Activated naive CD4-positive, alpha-beta T cell treated with anti-CD3 and anti-CD28 coated beads for 36 hours (primary cell): ENCODE measurements at regions not wholly inside any gene's neighbourhood (a gene's known extent, or its start where the extent isn't known, plus 50 kb on each side); places are given as distances from the start of the nearest gene placed in this dataset.

Experiments
- CTCF ChIA-PET: fragments of 350-600 bp; sonication (Branson Sonifier 250); formaldehyde crosslinking; loops from one replicate; lab custom pipeline; 2021; ENCODE audit warnings: antibody characterized with exemption; lab: Charles Lee
- DNase-seq: peaks from one replicate; pipeline ENCODE4 v3.0.0-alpha.2; 2020
- H3K27ac Mint-ChIP-seq: one replicate; pipeline ENCODE4 v1.8.0; 2021; ENCODE audit warnings: mild to moderate bottlenecking, mixed read lengths
- H3K27me3 Mint-ChIP-seq: one replicate; pipeline ENCODE4 v1.8.0; 2021; ENCODE audit warnings: low read depth, mixed read lengths
- H3K36me3 Mint-ChIP-seq: one replicate; pipeline ENCODE4 v1.8.0; 2021; ENCODE audit warnings: low read depth, mixed read lengths
- H3K4me1 Mint-ChIP-seq: one replicate; pipeline ENCODE4 v1.8.0; 2021; ENCODE audit warnings: low read depth, mixed read lengths
- H3K4me3 Mint-ChIP-seq: one replicate; pipeline ENCODE4 v1.8.0; 2021; ENCODE audit warnings: mild to moderate bottlenecking, moderate library complexity, mixed read lengths
- H3K9me3 Mint-ChIP-seq: one replicate; pipeline ENCODE4 v1.8.0; 2021; ENCODE audit warnings: mixed read lengths
- intact Hi-C: fragments of 100-400 bp; cut with micrococcal nuclease; formaldehyde crosslinking; loops from one replicate; pipeline ENCODE4 v1.15.1; 2023

GRCh38 chr2:48912110-48912509 is 156.6 kb upstream of the LHCGR start:
- Mint-ChIP-seq H3K4me1 (no peaks in the 10 kb centered on the region), H3K9me3 (no peaks in the 10 kb centered on the region), H3K27me3 (peaks cover 2% of the 10 kb centered on the region), H3K27ac (no peak overlapping the region), H3K36me3 (no peaks in the 10 kb centered on the region), H3K4me3 (no peak overlapping the region)
- DNase-seq = no peak
- CTCF ChIA-PET = no interaction called here
- intact Hi-C loops = no loop called here

GRCh38 chr2:48910961-48911360 is 155.4 kb upstream of the LHCGR start:
- no peaks in the 10 kb centered on the region for H3K9me3 Mint-ChIP-seq
- no peaks in the 10 kb centered on the region for H3K4me1 Mint-ChIP-seq
- no peak for DNase-seq
- H3K27ac Mint-ChIP-seq = no peak overlapping the region
- CTCF ChIA-PET = no interaction called here
- H3K36me3 Mint-ChIP-seq = no peaks in the 10 kb centered on the region
- intact Hi-C loops = no loop called here
- H3K27me3 Mint-ChIP-seq = peaks cover 2% of the 10 kb centered on the region
- no peak overlapping the region for H3K4me3 Mint-ChIP-seq

GRCh38 chr2:48906633-48907032 is 151.1 kb upstream of the LHCGR start:
- CTCF ChIA-PET = no interaction called here
- no peak overlapping the region for H3K27ac Mint-ChIP-seq
- intact Hi-C loops = no loop called here
- no peaks in the 10 kb centered on the region for H3K4me1 Mint-ChIP-seq
- H3K9me3 Mint-ChIP-seq = no peaks in the 10 kb centered on the region
- H3K4me3 Mint-ChIP-seq = no peak overlapping the region
- no peaks in the 10 kb centered on the region for H3K36me3 Mint-ChIP-seq
- no peak for DNase-seq
- peaks cover 7% of the 10 kb centered on the region for H3K27me3 Mint-ChIP-seq

GRCh38 chr2:48905696-48906095 is 150.2 kb upstream of the LHCGR start:
- Mint-ChIP-seq H3K27ac (no peak overlapping the region), H3K27me3 (peaks cover 7% of the 10 kb centered on the region), H3K4me3 (no peak overlapping the region), H3K36me3 (no peaks in the 10 kb centered on the region), H3K9me3 (no peaks in the 10 kb centered on the region), H3K4me1 (no peaks in the 10 kb centered on the region)
- CTCF ChIA-PET = interaction anchor here (0.6 kb wide), 2 partner anchors 130 to 303 kb away, joined by 3 read pairs; no protein-coding TSS in a partner anchor
- DNase-seq = no peak
- intact Hi-C loops = no loop called here

- CTCF ChIA-PET = no interaction called here
- intact Hi-C loops = no loop called here
- DNase-seq = no peak
- Mint-ChIP-seq H3K4me1 (no peaks in the 10 kb centered on the region), H3K36me3 (no peaks in the 10 kb centered on the region), H3K27me3 (peaks cover 5% of the 10 kb centered on the region), H3K9me3 (no peaks in the 10 kb centered on the region), H3K27ac (no peak overlapping the region), H3K4me3 (no peak overlapping the region)
These were observed 147.0 kb upstream of the LHCGR start for GRCh38 chr2:48902521-48902920.

GRCh38 chr2:48901416-48901815 is 145.9 kb upstream of the LHCGR start:
- intact Hi-C loops = no loop called here
- DNase-seq = no peak
- Mint-ChIP-seq H3K27ac (no peak overlapping the region), H3K9me3 (no peaks in the 10 kb centered on the region), H3K4me1 (no peaks in the 10 kb centered on the region), H3K27me3 (peaks cover 5% of the 10 kb centered on the region), H3K36me3 (no peaks in the 10 kb centered on the region), H3K4me3 (no peak overlapping the region)
- CTCF ChIA-PET = no interaction called here

GRCh38 chr2:48901015-48901343 is 145.5 kb upstream of the LHCGR start:
- Mint-ChIP-seq H3K9me3 (peaks cover 2% of the 10 kb centered on the region), H3K27ac (no peak overlapping the region), H3K36me3 (no peaks in the 10 kb centered on the region), H3K27me3 (peaks cover 5% of the 10 kb centered on the region), H3K4me3 (no peak overlapping the region), H3K4me1 (no peaks in the 10 kb centered on the region)
- intact Hi-C loops = no loop called here
- CTCF ChIA-PET = no interaction called here
- no peak for DNase-seq

- no peak for DNase-seq
- peaks cover 2% of the 10 kb centered on the region for H3K9me3 Mint-ChIP-seq
- peaks cover 5% of the 10 kb centered on the region for H3K27me3 Mint-ChIP-seq
- no peaks in the 10 kb centered on the region for H3K36me3 Mint-ChIP-seq
- H3K27ac Mint-ChIP-seq = no peak overlapping the region
- CTCF ChIA-PET = no interaction called here
- intact Hi-C loops = no loop called here
- H3K4me3 Mint-ChIP-seq = no peak overlapping the region
- H3K4me1 Mint-ChIP-seq = no peaks in the 10 kb centered on the region
These were observed 144.9 kb upstream of the LHCGR start for GRCh38 chr2:48900321-48901014.

GRCh38 chr2:48896870-48897269 is 141.3 kb upstream of the LHCGR start:
- Mint-ChIP-seq H3K36me3 (no peaks in the 10 kb centered on the region), H3K4me1 (no peaks in the 10 kb centered on the region), H3K27me3 (peaks cover 4% of the 10 kb centered on the region), H3K4me3 (no peak overlapping the region), H3K9me3 (peaks cover 2% of the 10 kb centered on the region), H3K27ac (no peak overlapping the region)
- no peak for DNase-seq
- intact Hi-C loops = no loop called here
- CTCF ChIA-PET = no interaction called here

GRCh38 chr2:48890454-48891131 is 135.1 kb upstream of the LHCGR start:
- Mint-ChIP-seq H3K4me3 (no peak overlapping the region), H3K9me3 (no peaks in the 10 kb centered on the region), H3K27ac (no peak overlapping the region), H3K27me3 (peaks cover 5% of the 10 kb centered on the region), H3K36me3 (no peaks in the 10 kb centered on the region), H3K4me1 (no peaks in the 10 kb centered on the region)
- no peak for DNase-seq
- CTCF ChIA-PET = no interaction called here
- intact Hi-C loops = no loop called here

GRCh38 chr2:48888066-48888465 is 132.5 kb upstream of the LHCGR start:
- no peaks in the 10 kb centered on the region for H3K9me3 Mint-ChIP-seq
- H3K27ac Mint-ChIP-seq = no peak overlapping the region
- H3K36me3 Mint-ChIP-seq = no peaks in the 10 kb centered on the region
- H3K4me1 Mint-ChIP-seq = no peaks in the 10 kb centered on the region
- peaks cover 4% of the 10 kb centered on the region for H3K27me3 Mint-ChIP-seq
- CTCF ChIA-PET = no interaction called here
- intact Hi-C loops = no loop called here
- no peak overlapping the region for H3K4me3 Mint-ChIP-seq
- no peak for DNase-seq

GRCh38 chr2:48886919-48887318 is 131.4 kb upstream of the LHCGR start:
- intact Hi-C loops = no loop called here
- DNase-seq = no peak
- peaks cover 4% of the 10 kb centered on the region for H3K27me3 Mint-ChIP-seq
- H3K9me3 Mint-ChIP-seq = no peaks in the 10 kb centered on the region
- no peaks in the 10 kb centered on the region for H3K36me3 Mint-ChIP-seq
- CTCF ChIA-PET = no interaction called here
- no peak overlapping the region for H3K27ac Mint-ChIP-seq
- H3K4me1 Mint-ChIP-seq = no peaks in the 10 kb centered on the region
- H3K4me3 Mint-ChIP-seq = no peak overlapping the region

- H3K27ac Mint-ChIP-seq = no peak overlapping the region
- no peaks in the 10 kb centered on the region for H3K36me3 Mint-ChIP-seq
- no peak overlapping the region for H3K4me3 Mint-ChIP-seq
- H3K4me1 Mint-ChIP-seq = no peaks in the 10 kb centered on the region
- CTCF ChIA-PET = no interaction called here
- intact Hi-C loops = no loop called here
- no peaks in the 10 kb centered on the region for H3K9me3 Mint-ChIP-seq
- no peak for DNase-seq
- H3K27me3 Mint-ChIP-seq = peaks cover 4% of the 10 kb centered on the region
These were observed 130.3 kb upstream of the LHCGR start for GRCh38 chr2:48885841-48886240.
